RKO (cell line): ENCODE measurements at regions not wholly inside any gene's neighbourhood (a gene's known extent, or its start where the extent isn't known, plus 50 kb on each side); places are given as distances from the start of the nearest gene placed in this dataset.
"Not testable (repeated sequence)": the region's sequence is repeated elsewhere in the genome, so short reads cannot be mapped to it uniquely, and the experiment has no call there.

Source experiments
- DNase-seq: peaks from one replicate; pipeline ENCODE4 v3.0.0-alpha.2; 2016; ENCODE audit warnings: low spot score

DNA sequence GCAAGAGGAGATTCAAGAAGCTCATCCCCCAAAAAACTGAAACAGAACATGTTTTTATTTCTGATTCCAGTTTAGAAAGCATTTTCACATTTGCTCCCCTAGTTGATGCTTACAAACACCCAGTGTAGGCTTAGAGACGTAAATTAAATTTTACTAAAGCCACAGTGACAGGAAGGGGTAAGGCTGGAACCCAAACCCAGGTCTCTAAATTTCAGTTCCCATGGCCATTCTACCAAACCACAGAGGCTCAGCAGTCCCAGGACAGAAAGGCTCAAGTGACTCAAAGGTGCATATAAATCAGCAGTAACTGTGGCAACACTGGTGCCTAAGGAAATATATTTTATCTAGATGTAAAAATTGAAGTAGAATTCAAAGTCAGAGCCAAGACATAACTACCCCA, 128.7 kb downstream of the CEP120 start:
- no peak for DNase-seq

DNA sequence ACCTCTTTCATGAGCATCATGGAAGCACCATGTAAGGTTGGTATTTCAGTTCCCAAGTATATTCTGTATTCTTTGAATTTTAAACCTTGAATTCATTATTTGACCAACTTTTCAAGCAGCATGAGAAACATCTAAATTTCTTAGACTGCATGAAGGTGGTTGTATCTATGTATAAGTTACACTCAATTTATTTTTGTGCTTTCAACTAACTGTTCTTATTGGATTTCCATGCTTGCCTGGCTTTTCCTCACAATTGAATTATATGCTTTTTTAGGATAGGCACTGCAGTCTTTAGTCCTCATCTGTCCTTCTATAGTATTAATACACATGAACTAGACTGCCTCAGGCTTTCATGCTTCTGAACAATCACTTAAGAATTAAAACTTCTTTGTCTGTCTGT, 134.0 kb downstream of the CEP120 start:
- DNase-seq = no peak

DNA sequence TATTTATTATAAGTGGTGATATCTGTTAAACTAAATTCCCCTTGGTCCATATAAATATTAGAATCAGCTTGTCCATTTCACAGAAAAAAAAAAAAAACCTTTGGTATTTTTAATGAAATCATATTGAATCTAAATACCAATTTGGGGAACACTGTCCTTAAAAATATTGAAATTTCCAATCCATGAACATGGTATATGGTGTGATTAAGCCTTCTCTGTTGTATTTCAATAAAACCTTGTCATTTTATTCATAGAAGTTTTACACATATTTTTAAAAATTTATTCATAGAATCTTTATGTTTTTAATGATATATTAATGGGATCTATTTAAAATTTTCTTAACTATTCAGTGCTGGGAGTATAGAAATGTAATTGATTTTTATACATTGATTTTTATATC, 135.3 kb downstream of the CEP120 start:
- no peak for DNase-seq

DNA sequence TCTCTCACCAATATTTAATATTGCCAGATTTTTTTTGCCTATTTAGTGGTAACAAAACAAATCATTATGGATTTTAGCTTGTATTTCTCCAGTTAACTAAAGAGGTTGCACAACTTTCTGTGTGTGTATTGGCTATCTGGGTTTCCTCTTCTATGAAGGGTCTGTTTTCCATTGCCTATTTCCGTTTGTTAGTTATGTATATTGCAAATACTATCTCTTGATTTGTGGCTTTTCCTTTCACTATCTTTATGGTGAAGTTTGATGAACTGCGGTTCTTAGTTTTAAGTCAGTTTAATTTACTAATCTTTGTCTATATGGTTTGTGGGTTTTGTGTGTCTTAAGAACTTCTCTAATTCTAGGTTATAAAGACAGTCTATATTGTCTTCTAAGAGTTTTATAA, 136.3 kb downstream of the CEP120 start:
- DNase-seq = no peak

GRCh38 chr5:123285122-123286023, 137.8 kb downstream of the CEP120 start:
- no peak for DNase-seq

DNA sequence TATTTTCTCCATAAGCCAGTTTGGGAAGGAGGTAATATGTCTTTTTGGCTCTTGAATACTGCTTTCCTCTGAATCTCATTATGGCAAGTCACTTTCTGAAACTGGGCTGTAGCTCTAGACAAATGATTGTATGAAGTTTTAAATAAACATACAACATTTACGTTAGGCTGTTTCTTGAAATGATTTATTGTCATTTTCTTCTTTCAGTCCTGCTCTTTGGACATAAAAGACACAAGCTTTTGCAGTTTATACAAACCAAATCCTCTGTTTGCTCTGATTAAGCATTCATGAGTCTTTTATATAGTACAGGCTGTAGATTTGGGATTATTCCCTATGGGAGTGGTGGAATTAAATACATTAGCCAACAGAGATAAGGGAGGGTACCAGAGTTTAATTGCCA, 139.7 kb downstream of the CEP120 start:
- DNase-seq = no peak

GRCh38 chr5:123283031-123283430, 140.2 kb downstream of the CEP120 start:
- no peak for DNase-seq

DNA sequence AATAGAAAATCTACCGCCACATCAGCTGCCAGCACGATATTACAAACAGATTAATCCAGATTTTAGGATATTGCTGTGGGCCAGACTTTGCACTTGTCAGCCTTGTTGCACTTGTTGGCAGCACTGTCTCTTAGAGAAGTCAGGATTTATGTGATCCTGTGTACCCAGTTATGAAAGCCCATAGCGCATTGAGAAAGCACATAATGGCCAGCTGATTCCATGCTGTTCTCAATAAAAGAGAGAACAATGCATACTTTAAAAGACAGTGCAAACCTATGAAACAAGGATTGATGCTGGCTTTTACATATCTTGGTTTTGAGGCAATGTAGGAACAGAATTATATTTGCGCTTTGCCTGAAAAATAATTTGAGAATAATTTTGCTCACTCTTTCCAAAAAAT, 140.8 kb downstream of the CEP120 start:
- no peak for DNase-seq

- not testable (repeated sequence) for DNase-seq
Measured at GRCh38 chr5:123280854-123281253, 142.3 kb downstream of the CEP120 start.

- no peak for DNase-seq
Measured at GRCh38 chr5:123279136-123279535, 144.1 kb downstream of the CEP120 start.

DNA sequence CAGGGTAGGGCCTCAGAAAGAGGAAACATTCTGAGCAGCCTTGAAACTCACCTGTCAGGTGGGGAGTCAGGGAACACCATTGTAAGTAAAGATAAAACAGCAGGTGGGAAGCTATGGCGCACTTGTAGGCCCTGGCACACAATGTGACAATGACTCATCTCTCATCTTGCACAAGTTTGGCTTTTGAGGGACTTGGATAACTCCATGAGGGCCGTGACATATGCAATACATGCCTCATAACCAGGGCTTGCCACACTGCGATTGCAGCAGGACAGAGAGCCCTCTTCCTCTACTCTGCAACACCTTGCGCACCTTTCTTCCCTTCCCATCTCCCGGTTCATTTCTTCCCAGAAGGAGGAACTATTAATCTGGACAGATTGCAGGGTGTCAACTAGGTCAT, 144.9 kb downstream of the CEP120 start:
- DNase-seq = no peak

DNA sequence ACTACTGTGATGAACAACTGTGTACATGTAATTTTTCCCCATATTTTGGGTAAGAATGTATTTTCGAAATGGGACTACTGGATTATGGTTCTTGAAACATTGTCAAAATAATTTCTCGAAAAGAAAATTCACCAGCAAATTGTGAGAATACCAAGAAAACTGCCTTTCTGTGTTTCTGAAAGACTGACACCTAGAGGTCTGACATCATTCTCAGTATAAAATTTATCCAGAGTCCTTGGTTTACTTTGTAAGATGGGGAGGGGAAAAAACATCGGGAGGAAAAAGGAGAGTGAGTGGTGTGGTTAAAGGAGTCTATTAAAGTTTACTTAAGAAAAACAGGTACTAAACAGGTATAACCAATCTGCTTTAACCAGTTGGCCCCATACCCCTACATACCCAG, 149.2 kb downstream of the CEP120 start:
- no peak for DNase-seq

DNA sequence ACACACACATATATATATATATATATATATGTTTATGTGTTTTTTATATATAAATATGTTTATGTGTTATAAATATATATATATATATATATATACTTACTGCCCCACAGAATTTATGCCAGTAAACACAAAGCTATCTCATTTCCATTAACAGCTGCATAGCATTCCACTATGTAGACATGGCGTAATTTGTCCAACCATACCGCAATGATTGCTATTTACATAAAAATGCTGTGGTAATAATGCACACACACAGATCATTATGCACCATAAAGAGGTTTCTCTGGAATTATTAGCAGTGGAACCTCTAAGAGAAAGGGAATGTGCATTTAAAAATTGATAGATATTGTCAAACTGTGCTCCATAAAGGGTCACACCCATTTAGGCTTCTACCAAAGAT, 150.1 kb downstream of the CEP120 start:
- DNase-seq = no peak

- DNase-seq = no peak
Measured at GRCh38 chr5:123269851-123270250, 153.4 kb downstream of the CEP120 start.

GRCh38 chr5:123269436-123269835, 153.8 kb downstream of the CEP120 start:
- no peak for DNase-seq

DNA sequence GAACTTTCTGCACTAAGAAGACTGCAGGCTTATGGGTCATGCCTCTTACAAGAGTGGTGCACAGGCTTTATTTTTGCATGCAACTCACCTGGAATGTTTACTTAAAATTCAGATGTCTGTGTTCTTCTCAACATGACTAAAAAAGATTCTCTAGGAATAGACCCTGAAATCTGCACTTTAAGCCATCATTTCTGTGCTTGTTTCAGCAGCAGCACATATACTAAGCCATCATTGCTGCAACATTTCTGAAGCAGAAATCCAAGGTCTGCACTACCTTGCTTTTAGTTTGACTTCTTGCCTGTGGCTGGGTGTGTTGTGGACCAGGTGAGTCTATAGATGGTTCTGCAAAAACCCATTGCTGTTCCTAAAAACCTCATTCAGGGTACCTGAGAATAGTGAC, 156.8 kb downstream of the CEP120 start:
- no peak for DNase-seq

DNA sequence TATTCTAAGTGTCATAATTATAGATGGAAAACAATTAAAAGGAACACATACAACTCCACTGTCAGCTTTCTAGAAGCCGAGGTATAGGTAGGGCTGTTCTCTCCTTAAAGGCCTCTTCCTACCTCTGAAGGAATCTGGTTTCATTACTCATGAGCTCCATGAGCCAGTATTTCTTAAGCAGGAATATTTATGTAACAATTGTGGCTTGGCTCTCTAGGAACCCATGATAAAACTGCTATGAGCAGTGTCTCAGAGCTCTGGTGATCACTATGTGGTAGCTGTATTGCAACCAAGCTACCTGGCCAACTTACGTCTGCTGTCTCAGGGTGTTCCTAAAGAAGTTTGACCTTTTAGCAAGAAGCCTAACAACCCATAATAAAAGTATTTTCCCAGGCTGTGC, 157.7 kb downstream of the CEP120 start:
- DNase-seq = no peak

DNA sequence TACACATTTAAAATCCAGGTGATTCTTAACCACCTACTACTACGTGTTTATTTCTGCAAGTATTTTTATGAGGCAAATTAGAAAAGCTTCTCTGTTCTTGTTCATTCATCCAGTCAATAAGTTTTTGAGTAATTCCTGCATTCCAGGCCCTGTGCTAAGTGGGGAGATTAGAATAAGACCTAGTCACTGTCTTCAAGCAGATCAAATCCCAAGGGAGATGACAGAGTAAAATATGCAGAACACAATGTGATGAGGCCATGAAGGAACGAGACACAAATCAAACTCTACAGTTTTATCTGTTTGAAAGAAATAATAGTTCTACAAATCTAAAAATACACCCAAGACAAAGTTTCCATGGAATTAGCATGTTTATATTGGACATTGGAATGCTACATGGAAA, 158.8 kb downstream of the CEP120 start:
- DNase-seq = no peak

DNA sequence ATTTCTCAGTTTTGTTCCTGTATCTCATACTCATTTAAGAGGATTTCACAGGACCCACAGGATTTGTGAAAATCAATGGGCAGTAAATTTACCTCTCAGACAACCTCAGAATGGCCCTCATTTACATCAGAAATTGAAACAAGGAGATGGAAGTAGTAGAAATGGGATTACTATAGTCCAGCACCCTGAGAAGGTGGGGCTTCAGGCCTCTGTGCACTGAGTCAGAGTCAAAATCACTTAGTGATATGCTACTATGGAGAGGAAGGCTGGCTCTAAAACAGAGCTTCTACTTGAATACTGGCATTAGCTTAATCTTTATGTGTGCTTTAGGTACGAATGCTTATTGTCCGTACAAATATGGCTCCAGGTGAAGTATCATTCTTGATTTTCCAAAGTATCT, 159.3 kb downstream of the CEP120 start:
- no peak for DNase-seq

DNA sequence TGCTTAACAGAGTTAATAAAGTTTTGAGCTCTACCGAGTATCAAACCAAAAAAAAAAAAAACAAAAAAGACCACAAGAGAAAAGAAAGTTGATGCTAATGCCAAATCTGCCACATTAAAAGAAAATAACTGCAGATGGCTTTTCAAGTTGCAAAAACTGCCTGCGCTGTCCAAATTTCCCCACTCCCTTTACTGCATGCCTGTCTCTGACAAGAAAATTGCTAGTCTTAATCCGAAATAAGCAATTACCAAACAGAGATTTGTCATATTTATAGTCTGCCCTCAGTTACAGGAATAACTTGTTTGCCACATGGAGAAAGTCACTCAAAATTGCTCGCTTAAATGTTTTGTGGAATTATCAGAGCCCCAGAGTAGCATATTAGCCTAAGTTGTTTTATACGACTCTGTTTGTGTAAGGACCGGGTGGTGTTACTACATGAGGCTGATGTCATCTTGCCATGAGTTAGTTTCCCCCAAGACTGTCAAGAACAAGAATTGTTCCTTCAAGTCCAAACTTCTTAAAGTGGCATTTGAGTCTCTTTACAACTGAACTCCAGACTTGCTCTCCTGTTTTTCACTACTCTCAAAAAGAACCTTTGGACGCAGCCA, 160.9 kb downstream of the CEP120 start:
- DNase-seq = no peak

DNA sequence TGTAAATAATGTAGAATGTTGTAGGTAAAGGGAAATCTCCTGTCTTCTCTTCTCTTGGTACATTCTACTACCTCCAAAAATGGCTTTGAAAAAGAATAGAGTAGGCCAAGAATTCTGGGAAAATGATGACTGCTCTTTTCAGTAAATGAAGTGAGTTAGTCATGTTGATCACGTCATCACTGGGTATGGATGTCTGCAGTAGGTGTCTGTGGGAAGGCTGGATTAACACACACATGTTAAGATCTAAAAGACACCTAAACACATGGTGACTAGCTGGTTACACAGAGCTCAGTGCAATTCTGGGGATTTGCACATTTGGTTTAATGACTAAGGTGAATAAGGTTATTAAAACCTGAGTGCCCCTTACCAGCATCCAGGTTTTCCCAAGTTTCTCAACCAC, 161.5 kb downstream of the CEP120 start:
- DNase-seq = peak; percentile 4

DNA sequence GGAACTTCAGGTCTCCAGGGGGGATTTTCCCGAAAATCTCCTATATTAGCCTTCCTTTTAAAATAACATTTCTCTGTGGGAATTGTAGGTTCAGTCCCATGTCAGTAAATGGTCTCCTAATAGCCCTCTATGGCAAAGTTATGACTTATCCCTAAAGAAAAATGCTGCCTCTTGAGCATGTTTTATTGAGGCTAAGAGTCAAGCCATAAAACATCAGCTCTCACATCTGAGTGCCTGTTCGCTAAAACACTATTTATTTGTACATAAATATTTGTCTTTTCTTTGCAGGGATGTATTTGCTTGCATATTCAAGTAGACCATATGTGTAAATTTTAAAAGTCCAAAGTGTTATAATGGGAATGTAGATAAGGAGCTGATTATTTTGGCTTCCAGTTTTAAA, 160.4 kb downstream of the PRDM6 start:
- no peak for DNase-seq

GRCh38 chr5:123245689-123246088, 156.6 kb downstream of the PRDM6 start:
- no peak for DNase-seq

DNA sequence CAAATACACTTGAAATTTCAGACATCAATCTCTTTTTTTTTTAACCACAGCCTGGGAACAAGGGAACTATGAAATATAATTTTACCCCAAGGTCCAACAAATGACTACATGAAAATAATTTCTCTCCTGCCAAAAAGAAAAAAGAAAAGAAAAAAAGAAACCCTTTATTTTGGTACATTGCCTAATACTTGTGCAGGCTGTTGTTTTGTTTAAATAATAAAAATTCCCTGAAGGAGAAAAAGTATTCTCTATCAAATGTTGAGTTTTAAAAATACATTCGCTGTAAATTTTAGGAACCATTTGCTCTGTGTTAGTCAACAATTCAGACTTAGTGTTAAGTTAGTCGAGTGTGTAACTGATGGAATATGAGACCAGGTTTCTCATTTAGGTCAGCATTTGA, 155.4 kb downstream of the PRDM6 start:
- DNase-seq = no peak
